Trophoblast cell (in vitro differentiated cells and primary cell): ENCODE measurements at regions not wholly inside any gene's neighbourhood (a gene's known extent, or its start where the extent isn't known, plus 50 kb on each side); places are given as distances from the start of the nearest gene placed in this dataset.

Experiments
- DNase-seq, 2 donors: peaks; one replicate each; pipeline ENCODE4 v3.0.0-alpha.2; 2016
- H2AFZ ChIP-seq: 2 replicates; pipeline ENCODE4 v1.6.1; 2013; ENCODE audit warnings: low read length, moderate library complexity, mild to moderate bottlenecking; ENCODE audit not compliant: insufficient read depth, poor library complexity
- H2AK5ac ChIP-seq: 2 replicates; pipeline ENCODE4 v1.6.1; 2013; ENCODE audit warnings: mild to moderate bottlenecking, low read length
- H2BK120ac ChIP-seq: 2 replicates; pipeline ENCODE4 v1.6.1; 2013; ENCODE audit warnings: low read length, mild to moderate bottlenecking, moderate library complexity; ENCODE audit not compliant: insufficient read depth, poor library complexity
- H2BK12ac ChIP-seq: 2 replicates; pipeline ENCODE4 v1.6.1; 2013; ENCODE audit warnings: mild to moderate bottlenecking, low read length, moderate library complexity
- H2BK5ac ChIP-seq: 2 replicates; pipeline ENCODE4 v1.6.1; 2013; ENCODE audit warnings: low read length, low read depth, moderate library complexity, mild to moderate bottlenecking; ENCODE audit not compliant: poor library complexity
- H3K14ac ChIP-seq: 2 replicates; pipeline ENCODE4 v1.6.1; 2013; ENCODE audit warnings: mild to moderate bottlenecking, low read length
- H3K18ac ChIP-seq: 2 replicates; pipeline ENCODE4 v1.6.1; 2013; ENCODE audit warnings: mild to moderate bottlenecking, low read length
- H3K23ac ChIP-seq: 2 replicates; pipeline ENCODE4 v1.6.1; 2013; ENCODE audit warnings: low read length
- H3K27ac ChIP-seq: 2 replicates; pipeline ENCODE4 v1.5.1; 2013; ENCODE audit warnings: low read depth, mild to moderate bottlenecking, inconsistent platforms, low read length, moderate library complexity
- H3K27me3 ChIP-seq: 2 replicates; pipeline ENCODE4 v1.6.1; 2013; ENCODE audit warnings: inconsistent platforms, mild to moderate bottlenecking, low read length, moderate library complexity; ENCODE audit not compliant: insufficient read depth
- H3K36me3 ChIP-seq, 2 experiments: 1 replicate in 1 of 2; 2 replicates in 1 of 2; pipeline ENCODE4 v1.6.1; 2013; ENCODE audit warnings: low read length in 2 of 2, mild to moderate bottlenecking in 2 of 2, moderate library complexity in 1 of 2; ENCODE audit not compliant: insufficient read depth in 2 of 2, control insufficient read depth in 1 of 2
- H3K4ac ChIP-seq: 2 replicates; pipeline ENCODE4 v1.6.1; 2013; ENCODE audit warnings: low read depth, mild to moderate bottlenecking, low read length, moderate library complexity
- H3K4me1 ChIP-seq, 2 experiments: 1 replicate in 1 of 2; 2 replicates in 1 of 2; pipeline ENCODE4 v1.6.1; 2013; ENCODE audit warnings: low read length in 2 of 2, mild to moderate bottlenecking in 2 of 2, moderate library complexity in 1 of 2; ENCODE audit not compliant: insufficient read depth in 2 of 2, control insufficient read depth in 1 of 2
- H3K4me2 ChIP-seq: 2 replicates; pipeline ENCODE4 v1.6.1; 2013; ENCODE audit warnings: inconsistent platforms, mild to moderate bottlenecking, low read length, moderate library complexity
- H3K4me3 ChIP-seq: 2 replicates; pipeline ENCODE4 v1.5.1; 2013; ENCODE audit warnings: mild to moderate bottlenecking, low read depth, low read length, inconsistent platforms
- H3K79me1 ChIP-seq: one replicate; pipeline ENCODE4 v1.6.1; 2013; ENCODE audit warnings: low read length
- H3K79me2 ChIP-seq: 2 replicates; pipeline ENCODE4 v1.6.1; 2013; ENCODE audit warnings: low read length, mild to moderate bottlenecking; ENCODE audit not compliant: control insufficient read depth, insufficient read depth, poor library complexity
- H3K9ac ChIP-seq: 2 replicates; pipeline ENCODE4 v1.6.1; 2013; ENCODE audit warnings: mild to moderate bottlenecking, low read length
- H3K9me3 ChIP-seq: 2 replicates; pipeline ENCODE4 v1.6.1; 2013; ENCODE audit warnings: low read depth, mild to moderate bottlenecking, control low read depth, inconsistent platforms, low read length; ENCODE audit not compliant: insufficient read depth
- H4K12ac ChIP-seq: 2 replicates; pipeline ENCODE4 v1.6.1; 2013; ENCODE audit warnings: low read depth, mild to moderate bottlenecking, low read length, moderate library complexity
- H4K8ac ChIP-seq: 2 replicates; pipeline ENCODE4 v1.6.1; 2013; ENCODE audit warnings: low read depth, mild to moderate bottlenecking, low read length, moderate library complexity
- H4K91ac ChIP-seq: one replicate; pipeline ENCODE4 v1.6.1; 2013; ENCODE audit warnings: low read depth, mild to moderate bottlenecking, low read length, moderate library complexity
- WGBS: extraction: QIAGEN DNeasy Blood & Tissue Kit; methylation state at CpG from one replicate; pipeline ENCODE4 v1.1.7; 2013; ENCODE audit warnings: missing lambda C conversion rate; ENCODE audit not compliant: insufficient read length, insufficient coverage; ENCODE audit errors: extremely low coverage; 5-methylcytosine and 5-hydroxymethylcytosine counted together

GRCh38 chr2:16037808-16038457 lies 97.6 kb downstream of the MYCN start:
- Histone ChIP-seq H2BK120ac (peak overlapping the region; percentile 65), H4K91ac (no peak overlapping the region), H3K18ac (no peak overlapping the region), H2AFZ (no peak overlapping the region), H3K36me3 (no peaks in the 10 kb centered on the region), H3K9ac (no peak overlapping the region), H3K27ac (no peak overlapping the region), H3K14ac (no peak overlapping the region), H3K4me3 (no peak overlapping the region), H3K79me2 (no peaks in the 10 kb centered on the region), H2BK5ac (no peak overlapping the region), H3K23ac (no peak overlapping the region), H3K79me1 (peaks cover 9% of the 10 kb centered on the region), H2AK5ac (no peak overlapping the region), H3K4ac (no peak overlapping the region), H3K4me1 (peaks cover 6 to 26% of the 10 kb centered on the region in 2 experiments), H4K12ac (no peak overlapping the region), H3K4me2 (no peak overlapping the region), H3K9me3 (no peaks in the 10 kb centered on the region), H2BK12ac (no peak overlapping the region), H4K8ac (no peak overlapping the region), H3K27me3 (no peaks in the 10 kb centered on the region)
- no CpG with 5 or more reads among the region's 13 CpGs for WGBS
- peak in 1 of 2 donors; percentile 71 for DNase-seq

GRCh38 chr2:16036951-16037350 lies 96.6 kb downstream of the MYCN start:
- no peak for DNase-seq
- Histone ChIP-seq H4K91ac (peak overlapping the region; percentile 39), H2BK12ac (no peak overlapping the region), H3K18ac (no peak overlapping the region), H2BK120ac (no peak overlapping the region), H3K9me3 (no peaks in the 10 kb centered on the region), H3K4me3 (no peak overlapping the region), H3K14ac (no peak overlapping the region), H3K9ac (no peak overlapping the region), H3K79me1 (peaks cover 9% of the 10 kb centered on the region), H3K79me2 (no peaks in the 10 kb centered on the region), H3K4me2 (no peak overlapping the region), H3K27ac (no peak overlapping the region), H4K8ac (no peak overlapping the region), H2AFZ (no peak overlapping the region), H3K27me3 (no peaks in the 10 kb centered on the region), H3K36me3 (no peaks in the 10 kb centered on the region), H3K23ac (no peak overlapping the region), H3K4me1 (peaks cover 6 to 26% of the 10 kb centered on the region in 2 experiments), H4K12ac (no peak overlapping the region), H2AK5ac (peak overlapping the region; percentile 28), H3K4ac (no peak overlapping the region), H2BK5ac (no peak overlapping the region)
- WGBS, result no CpG with 5 or more reads among the region's 3 CpGs

GRCh38 chr2:16035747-16036745 lies 95.7 kb downstream of the MYCN start:
- no peak overlapping the region for H3K14ac ChIP-seq
- no peak overlapping the region for H4K8ac ChIP-seq
- H4K91ac ChIP-seq, result peak overlapping the region; percentile 28
- DNase-seq, result peak; percentile 54 to 72
- H3K9me3 ChIP-seq, result no peaks in the 10 kb centered on the region
- H3K79me1 ChIP-seq, result peaks cover 9% of the 10 kb centered on the region
- no peak overlapping the region for H3K4me2 ChIP-seq
- peak overlapping the region; percentile 38 for H3K27ac ChIP-seq
- H3K4me3 ChIP-seq, result no peak overlapping the region
- H3K9ac ChIP-seq, result no peak overlapping the region
- no peak overlapping the region for H2AFZ ChIP-seq
- no CpG with 5 or more reads among the region's 11 CpGs for WGBS
- H3K23ac ChIP-seq, result no peak overlapping the region
- no peak overlapping the region for H3K4ac ChIP-seq
- H2BK5ac ChIP-seq, result no peak overlapping the region
- H3K79me2 ChIP-seq, result no peaks in the 10 kb centered on the region
- H2BK12ac ChIP-seq, result peak overlapping the region; percentile 34
- no peak overlapping the region for H3K18ac ChIP-seq
- no peak overlapping the region for H2AK5ac ChIP-seq
- H3K36me3 ChIP-seq, result no peaks in the 10 kb centered on the region
- H3K27me3 ChIP-seq, result no peaks in the 10 kb centered on the region
- H3K4me1 ChIP-seq, result peaks cover 6 to 26% of the 10 kb centered on the region in 2 experiments
- H2BK120ac ChIP-seq, result no peak overlapping the region
- H4K12ac ChIP-seq, result no peak overlapping the region

GRCh38 chr2:16034975-16035746 lies 94.8 kb downstream of the MYCN start:
- peak in 1 of 2 donors; percentile 54 for DNase-seq
- H3K27me3 ChIP-seq, result no peaks in the 10 kb centered on the region
- H3K14ac ChIP-seq, result no peak overlapping the region
- no peak overlapping the region for H3K23ac ChIP-seq
- peaks cover 11 to 29% of the 10 kb centered on the region in 2 experiments for H3K4me1 ChIP-seq
- WGBS, result no CpG with 5 or more reads among the region's 10 CpGs
- H3K4ac ChIP-seq, result no peak overlapping the region
- H3K27ac ChIP-seq, result no peak overlapping the region
- no peaks in the 10 kb centered on the region for H3K79me2 ChIP-seq
- H3K79me1 ChIP-seq, result peaks cover 9% of the 10 kb centered on the region
- no peak overlapping the region for H2BK12ac ChIP-seq
- no peak overlapping the region for H4K12ac ChIP-seq
- no peak overlapping the region for H2AFZ ChIP-seq
- H3K36me3 ChIP-seq, result no peaks in the 10 kb centered on the region
- no peak overlapping the region for H3K4me2 ChIP-seq
- no peak overlapping the region for H3K4me3 ChIP-seq
- H2BK5ac ChIP-seq, result no peak overlapping the region
- no peak overlapping the region for H3K18ac ChIP-seq
- H2AK5ac ChIP-seq, result no peak overlapping the region
- H4K91ac ChIP-seq, result no peak overlapping the region
- no peaks in the 10 kb centered on the region for H3K9me3 ChIP-seq
- no peak overlapping the region for H4K8ac ChIP-seq
- peak overlapping the region; percentile 79 for H2BK120ac ChIP-seq
- H3K9ac ChIP-seq, result no peak overlapping the region
